ENCODE measurements at regions not wholly inside any gene's neighbourhood (a gene's known extent, or its start where the extent isn't known, plus 50 kb on each side); places are given as distances from the start of the nearest gene placed in this dataset.
"Not testable (repeated sequence)": the region's sequence is repeated elsewhere in the genome, so short reads cannot be mapped to it uniquely, and the experiment has no call there.

DNA sequence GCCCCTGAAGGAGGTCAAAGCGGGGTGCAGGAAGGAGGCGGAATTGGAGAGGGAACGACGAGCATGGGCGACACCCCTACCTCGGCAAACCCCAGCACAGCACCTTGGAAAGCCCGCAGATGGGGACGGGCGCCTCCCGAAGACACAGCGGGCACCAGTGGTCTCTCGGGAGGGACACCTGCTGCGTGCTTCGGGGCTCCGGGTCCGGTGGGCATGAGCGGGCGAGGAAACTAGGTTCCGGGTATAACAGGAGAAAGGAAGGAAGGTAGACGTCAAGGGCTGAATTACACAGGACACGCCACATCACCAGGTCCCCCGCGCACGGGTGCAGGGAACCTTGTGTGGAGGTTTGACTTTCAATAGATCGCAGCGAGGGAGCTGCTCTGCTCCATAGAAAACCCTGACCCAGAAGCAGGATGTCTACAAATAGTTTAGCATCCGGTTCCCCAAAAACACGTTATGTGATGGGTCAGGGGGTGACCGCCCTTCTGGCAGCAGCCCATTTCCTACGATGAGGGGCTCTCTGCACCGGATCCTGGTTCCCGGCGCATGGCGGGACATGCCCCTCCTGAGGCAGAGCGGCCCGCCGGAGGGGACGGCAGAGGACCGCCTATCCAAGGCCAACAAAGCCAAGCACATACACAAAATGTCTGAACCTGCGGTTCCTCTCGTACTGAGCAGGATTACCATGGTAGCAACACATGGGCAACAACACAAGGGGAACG lies 196.9 kb downstream of the ALG10 start:
- H3K36me3 ChIP-seq = no peaks in the 10 kb centered on the region
- peaks cover 0 to 9% (median 0%) of the 10 kb centered on the region in 4 donors for H3K4me1 ChIP-seq
- no peaks in the 10 kb centered on the region for H3K9me3 ChIP-seq
- H3K27ac ChIP-seq = no peak overlapping the region
- WGBS, 2 donors = 58 to 63% methylated on average over 42 of the region's 42 CpGs
- H3K27me3 ChIP-seq = peaks cover 0 to 3% of the 10 kb centered on the region in 2 donors
- H3K4me3 ChIP-seq = peak overlapping the region in 2 of 4 donors; percentile 26 to 47
- no peak for DNase-seq (ENCODE audit: low spot score in 2 of 2)
- TF ChIP-seq EP300 (IDR thresholded peaks at IDR 0.05) = no peak

DNA sequence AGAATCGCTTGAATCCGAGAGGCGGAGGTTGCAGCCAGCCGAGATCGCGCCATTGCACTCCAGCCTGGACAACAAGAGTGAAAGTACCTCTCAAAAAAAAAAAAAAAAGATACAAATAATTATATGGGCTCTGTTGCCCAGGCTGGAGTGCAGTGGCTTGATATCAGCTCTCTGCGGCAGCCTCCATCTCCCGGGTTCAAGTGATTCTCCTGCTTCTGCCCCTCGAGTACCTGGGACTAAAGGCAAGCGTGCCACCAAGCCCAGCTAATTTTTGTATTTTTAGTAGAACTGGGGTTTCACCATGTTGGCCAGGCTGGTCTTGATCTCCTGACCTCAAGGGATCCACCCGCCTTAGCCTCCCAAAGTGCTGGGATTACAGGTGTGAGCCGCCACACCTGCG lies 197.8 kb downstream of the ALG10 start:
- H3K27me3 ChIP-seq; H3K4me1 ChIP-seq; DNase-seq (ENCODE audit: low spot score in 2 of 2); H3K4me3 ChIP-seq; H3K36me3 ChIP-seq; H3K9me3 ChIP-seq; H3K27ac ChIP-seq: not testable (repeated sequence)
- WGBS, 2 donors = 91 to 93% methylated on average over 13 of the region's 13 CpGs

DNA sequence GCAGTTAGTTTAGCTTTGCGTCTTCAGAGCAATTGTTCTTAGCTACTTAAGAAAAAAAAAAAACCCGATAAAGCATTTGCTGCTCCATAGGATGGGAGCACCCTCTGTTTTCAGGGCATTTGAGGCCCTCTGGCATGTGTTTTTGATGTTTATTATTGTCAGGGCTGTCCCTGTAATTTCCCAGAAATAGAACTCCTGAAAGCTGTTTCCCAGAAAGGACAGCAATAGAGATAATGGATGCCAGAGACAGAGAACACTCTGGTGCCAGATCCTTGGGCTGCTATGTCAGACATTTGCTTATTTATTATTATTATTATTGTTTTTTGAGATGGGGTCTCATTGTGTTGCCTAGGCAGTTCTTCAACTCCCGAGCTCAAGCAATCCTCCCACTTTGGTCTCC lies 201.3 kb downstream of the ALG10 start:
- TF ChIP-seq, protein P1, sequence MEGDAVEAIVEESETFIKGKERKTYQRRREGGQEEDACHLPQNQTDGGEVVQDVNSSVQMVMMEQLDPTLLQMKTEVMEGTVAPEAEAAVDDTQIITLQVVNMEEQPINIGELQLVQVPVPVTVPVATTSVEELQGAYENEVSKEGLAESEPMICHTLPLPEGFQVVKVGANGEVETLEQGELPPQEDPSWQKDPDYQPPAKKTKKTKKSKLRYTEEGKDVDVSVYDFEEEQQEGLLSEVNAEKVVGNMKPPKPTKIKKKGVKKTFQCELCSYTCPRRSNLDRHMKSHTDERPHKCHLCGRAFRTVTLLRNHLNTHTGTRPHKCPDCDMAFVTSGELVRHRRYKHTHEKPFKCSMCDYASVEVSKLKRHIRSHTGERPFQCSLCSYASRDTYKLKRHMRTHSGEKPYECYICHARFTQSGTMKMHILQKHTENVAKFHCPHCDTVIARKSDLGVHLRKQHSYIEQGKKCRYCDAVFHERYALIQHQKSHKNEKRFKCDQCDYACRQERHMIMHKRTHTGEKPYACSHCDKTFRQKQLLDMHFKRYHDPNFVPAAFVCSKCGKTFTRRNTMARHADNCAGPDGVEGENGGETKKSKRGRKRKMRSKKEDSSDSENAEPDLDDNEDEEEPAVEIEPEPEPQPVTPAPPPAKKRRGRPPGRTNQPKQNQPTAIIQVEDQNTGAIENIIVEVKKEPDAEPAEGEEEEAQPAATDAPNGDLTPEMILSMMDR (IDR thresholded peaks at IDR 0.05) = no peak
- TF ChIP-seq POLR2A (IDR thresholded peaks at IDR 0.05) = no peak
- no peak for TF ChIP-seq EP300 (IDR thresholded peaks at IDR 0.05)

DNA sequence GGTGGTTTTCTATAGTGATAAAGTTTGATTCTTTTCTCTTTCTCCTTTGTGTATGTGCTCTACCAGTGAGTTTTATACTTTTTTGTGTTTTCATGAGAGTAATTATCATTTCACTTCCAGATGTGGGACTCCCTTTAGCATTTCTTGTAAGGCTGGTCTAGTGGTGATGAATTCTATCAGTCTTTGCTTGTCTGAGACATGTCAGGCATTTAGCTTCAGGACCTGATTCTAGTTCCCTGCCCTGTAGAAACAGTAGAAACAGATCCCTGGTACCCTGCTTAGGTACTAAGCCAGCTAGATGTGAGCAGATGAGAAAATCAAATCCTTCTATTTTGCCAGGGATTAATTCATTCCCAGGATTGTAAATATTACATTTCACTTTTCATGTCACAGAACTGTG lies 203.7 kb downstream of the ALG10 start:
- peaks cover 0 to 20% (median 0%) of the 10 kb centered on the region in 4 donors for H3K9me3 ChIP-seq
- not testable (repeated sequence) for H3K36me3 ChIP-seq; H3K27ac ChIP-seq; DNase-seq (ENCODE audit: low spot score in 2 of 2); H3K27me3 ChIP-seq; H3K4me3 ChIP-seq; H3K4me1 ChIP-seq

More for the DNA sequence above, 201.3 kb downstream of the ALG10 start:
- Histone ChIP-seq H3K27me3 (peaks cover 0 to 3% of the 10 kb centered on the region in 2 donors), H3K4me1 (peaks cover 0 to 4% (median 0%) of the 10 kb centered on the region in 4 donors), H3K27ac (no peak overlapping the region), H3K36me3 (no peaks in the 10 kb centered on the region), H3K4me3 (no peak overlapping the region), H3K9me3 (peaks cover 0 to 20% (median 0%) of the 10 kb centered on the region in 4 donors)
- WGBS, 2 donors = 79 to 80% methylated on average over 3 of the region's 3 CpGs
- DNase-seq (ENCODE audit: low spot score in 2 of 2) = no peak

DNA sequence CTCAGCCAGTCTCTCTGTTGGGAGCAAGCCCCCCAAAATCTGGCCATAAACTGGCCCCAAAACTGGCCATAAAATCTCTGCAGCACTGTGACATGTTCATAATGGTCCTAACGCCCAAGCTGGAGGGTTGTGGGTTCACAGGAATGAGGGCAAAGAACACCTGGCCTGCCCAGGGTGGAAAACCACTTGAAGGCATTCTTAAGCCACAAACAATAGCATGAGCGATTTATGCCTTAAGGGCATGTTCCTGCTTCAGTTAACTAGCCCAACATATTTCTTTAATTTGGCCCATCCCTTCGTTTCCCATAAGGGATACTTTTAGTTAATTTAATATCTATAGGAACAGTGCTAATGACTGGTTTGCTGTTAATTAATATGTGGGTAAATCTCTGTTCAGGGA lies 205.8 kb downstream of the ALG10 start:
- not testable (repeated sequence) for DNase-seq (ENCODE audit: low spot score in 2 of 2); H3K4me1 ChIP-seq; H3K27ac ChIP-seq; H3K27me3 ChIP-seq; H3K36me3 ChIP-seq; H3K4me3 ChIP-seq
- peaks cover 0 to 20% (median 0%) of the 10 kb centered on the region in 4 donors for H3K9me3 ChIP-seq
- 49 to 58% methylated on average over 3 of the region's 3 CpGs for WGBS, 2 donors

DNA sequence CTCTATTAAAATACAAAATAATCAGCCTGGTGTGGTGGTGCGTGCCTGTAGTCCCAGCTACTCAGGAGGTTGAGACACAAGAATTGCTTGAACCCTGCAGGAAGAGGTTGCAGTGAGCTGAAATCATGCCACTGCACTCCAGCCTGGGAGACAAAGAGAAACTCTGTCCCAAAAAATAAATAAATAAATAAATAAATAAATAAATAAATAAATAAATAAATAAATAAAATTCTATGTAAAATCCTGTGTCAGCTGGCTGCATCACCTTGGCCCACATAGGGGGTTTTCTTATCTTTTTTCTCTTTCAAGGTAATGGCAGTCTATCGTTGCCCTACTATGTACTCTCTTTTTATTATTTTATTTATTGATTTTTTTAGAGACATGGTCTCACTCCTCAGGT lies 206.7 kb downstream of the ALG10 start:
- peaks cover 0 to 20% (median 0%) of the 10 kb centered on the region in 4 donors for H3K9me3 ChIP-seq
- not testable (repeated sequence) for H3K4me3 ChIP-seq; H3K27ac ChIP-seq; H3K27me3 ChIP-seq; H3K4me1 ChIP-seq; H3K36me3 ChIP-seq; DNase-seq (ENCODE audit: low spot score in 2 of 2)
- WGBS, 2 donors = 74 to 83% methylated on average over 2 of the region's 2 CpGs

DNA sequence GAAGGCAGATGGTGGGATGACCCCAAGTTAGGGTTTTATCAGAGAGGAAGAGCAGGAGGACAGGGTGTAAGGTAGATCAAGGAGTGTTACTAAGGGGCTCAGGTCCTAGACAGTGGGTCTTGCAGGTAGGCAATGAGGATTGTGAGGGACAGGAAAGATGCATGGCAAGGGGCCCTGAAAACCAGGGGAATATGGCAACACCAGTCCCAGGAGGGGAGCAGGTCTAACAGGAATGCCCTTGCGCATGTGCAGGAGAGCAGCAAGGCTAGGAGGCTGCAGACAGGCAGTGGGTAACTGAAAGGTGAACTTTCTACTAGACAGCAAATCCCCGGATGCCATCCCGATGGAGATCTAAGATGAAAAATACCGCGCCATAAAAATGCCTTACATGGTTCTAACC lies 211.3 kb downstream of the ALG10 start:
- Histone ChIP-seq H3K36me3 (no peaks in the 10 kb centered on the region), H3K27ac (no peak overlapping the region)

More for the DNA sequence above, 211.3 kb downstream of the ALG10 start:
- Histone ChIP-seq H3K4me1 (no peaks in the 10 kb centered on the region), H3K27me3 (no peaks in the 10 kb centered on the region), H3K4me3 (no peak overlapping the region), H3K9me3 (no peaks in the 10 kb centered on the region)
- no peak for DNase-seq (ENCODE audit: low spot score in 2 of 2)
- no peak for TF ChIP-seq EP300 (IDR thresholded peaks at IDR 0.05)
- TF ChIP-seq, protein P1 (IDR thresholded peaks at IDR 0.05) = no peak
- TF ChIP-seq POLR2A (IDR thresholded peaks at IDR 0.05) = no peak
- WGBS, 2 donors = 90 to 92% methylated on average over 5 of the region's 5 CpGs
